SK-N-SH treated with all-trans-retinoic acid at 6 μM for 48 hours (cell line): ENCODE measurements at regions not wholly inside any gene's neighbourhood (a gene's known extent, or its start where the extent isn't known, plus 50 kb on each side); places are given as distances from the start of the nearest gene placed in this dataset.

Source experiments
- ATAC-seq: fragments of 200-7000 bp; cut with Tn5 transposase; 3 replicates; pipeline ENCODE4 v1.9.1; 2020; ENCODE audit warnings: mild to moderate bottlenecking, moderate library complexity
- ARNTL ChIP-seq: fragments of 450-650 bp; formaldehyde crosslinking; IDR thresholded peaks from 2 replicates; pipeline ENCODE4 v1.5.0; 2020; ENCODE audit warnings: low read depth, mild to moderate bottlenecking, moderate library complexity, borderline replicate concordance
- CREB5 ChIP-seq: fragments of 250-450 bp; sonication (Bioruptor Pico); IDR thresholded peaks from 2 replicates; pipeline ENCODE4 v1.5.1; 2020; ENCODE audit warnings: low read depth, mild to moderate bottlenecking, moderate library complexity
- CSDC2 ChIP-seq: fragments of 250-450 bp; sonication (Bioruptor Pico); IDR thresholded peaks from 2 replicates; pipeline ENCODE4 v1.5.0; 2020; ENCODE audit warnings: mild to moderate bottlenecking, moderate library complexity
- CSRNP3 ChIP-seq: fragments of 250-450 bp; sonication (Bioruptor Pico); IDR thresholded peaks from 2 replicates; pipeline ENCODE4 v1.5.1; 2021; ENCODE audit warnings: mild to moderate bottlenecking, moderate library complexity
- ESRRG ChIP-seq: fragments of 250-450 bp; sonication (Bioruptor Pico); IDR thresholded peaks from 2 replicates; pipeline ENCODE4 v1.6.1; 2021; ENCODE audit warnings: mild to moderate bottlenecking
- GLIS3 ChIP-seq: fragments of 250-450 bp; sonication (Bioruptor Pico); IDR thresholded peaks from 2 replicates; pipeline ENCODE4 v1.5.0; 2020; ENCODE audit warnings: mild to moderate bottlenecking, moderate library complexity
- ISL1 ChIP-seq: fragments of 250-450 bp; sonication (Bioruptor Pico); IDR thresholded peaks from 2 replicates; pipeline ENCODE4 v2.1.2; 2022; ENCODE audit warnings: mild to moderate bottlenecking, moderate library complexity
- OSR1 ChIP-seq: fragments of 250-450 bp; sonication (Bioruptor Pico); IDR thresholded peaks from 2 replicates; pipeline ENCODE4 v1.8.0; 2022; ENCODE audit warnings: moderate library complexity, mild to moderate bottlenecking, inconsistent platforms
- PATZ1 ChIP-seq: fragments of 250-450 bp; sonication (Bioruptor Pico); IDR thresholded peaks from 2 replicates; pipeline ENCODE4 v1.8.0; 2020; ENCODE audit warnings: mild to moderate bottlenecking, moderate library complexity, borderline replicate concordance
- POU6F1 ChIP-seq: fragments of 250-450 bp; sonication (Bioruptor Pico); IDR thresholded peaks from 2 replicates; pipeline ENCODE4 v1.8.0; 2021; ENCODE audit warnings: low read depth, mild to moderate bottlenecking, moderate library complexity, borderline replicate concordance
- PPARA ChIP-seq: fragments of 250-450 bp; sonication (Bioruptor Pico); IDR thresholded peaks from 2 replicates; pipeline ENCODE4 v1.5.0; 2020; ENCODE audit warnings: mild to moderate bottlenecking, borderline replicate concordance
- RARB ChIP-seq: fragments of 250-450 bp; sonication (Bioruptor Pico); IDR thresholded peaks from 2 replicates; pipeline ENCODE4 v1.8.0; 2021; ENCODE audit warnings: mild to moderate bottlenecking, moderate library complexity
- SNAI2 ChIP-seq: fragments of 250-450 bp; sonication (Bioruptor Pico); IDR thresholded peaks from 2 replicates; pipeline ENCODE4 v1.5.0; 2020; ENCODE audit warnings: mild to moderate bottlenecking, moderate library complexity
- TCF4 ChIP-seq: fragments of 250-450 bp; sonication (Bioruptor Pico); IDR thresholded peaks from 2 replicates; pipeline ENCODE4 v1.8.0; 2021; ENCODE audit warnings: mild to moderate bottlenecking, moderate library complexity, borderline replicate concordance
- TOX ChIP-seq: fragments of 250-450 bp; sonication (Bioruptor Pico); IDR thresholded peaks from 2 replicates; pipeline ENCODE4 v1.8.0; 2021; ENCODE audit warnings: mild to moderate bottlenecking, moderate library complexity, borderline replicate concordance
- TSHZ2 ChIP-seq: fragments of 250-450 bp; sonication (Bioruptor Pico); IDR thresholded peaks from 2 replicates; pipeline ENCODE4 v1.5.0; 2020; ENCODE audit warnings: mild to moderate bottlenecking, moderate library complexity
- ZC3H10 ChIP-seq: fragments of 250-450 bp; sonication (Bioruptor Pico); IDR thresholded peaks from 2 replicates; pipeline ENCODE4 v1.5.1; 2021; ENCODE audit warnings: mild to moderate bottlenecking, moderate library complexity
- ZFP3 ChIP-seq: fragments of 250-450 bp; sonication (Bioruptor Pico); IDR thresholded peaks from 2 replicates; pipeline ENCODE4 v1.5.0; 2020; ENCODE audit warnings: mild to moderate bottlenecking, moderate library complexity
- ZFP30 ChIP-seq: fragments of 450-650 bp; formaldehyde crosslinking; IDR thresholded peaks from 2 replicates; pipeline ENCODE4 v1.5.0; 2022; ENCODE audit warnings: mild to moderate bottlenecking, moderate library complexity
- ZNF565 ChIP-seq: fragments of 450-650 bp; formaldehyde crosslinking; conservative IDR thresholded peaks from 2 replicates; pipeline ENCODE4 v1.5.0; 2020; ENCODE audit warnings: low read depth, mild to moderate bottlenecking, moderate library complexity
- ZNF70 ChIP-seq: fragments of 450-650 bp; formaldehyde crosslinking; IDR thresholded peaks from 2 replicates; pipeline ENCODE4 v1.5.0; 2020; ENCODE audit warnings: mild to moderate bottlenecking, moderate library complexity
- ZNF8 ChIP-seq: fragments of 450-650 bp; formaldehyde crosslinking; IDR thresholded peaks from 2 replicates; pipeline ENCODE4 v1.5.0; 2020; ENCODE audit warnings: mild to moderate bottlenecking, moderate library complexity

GRCh38 chr2:209070262-209070661, 353.6 kb upstream of the MAP2 start:
- no peak for ATAC-seq
- TF ChIP-seq CSDC2 (CRISPR knock-in tag): no peak
- no peak for TF ChIP-seq ESRRG (CRISPR knock-in tag)
- TF ChIP-seq SNAI2 (CRISPR knock-in tag): no peak
- TF ChIP-seq RARB (CRISPR knock-in tag): no peak
- TF ChIP-seq CREB5 (CRISPR knock-in tag): no peak
- TF ChIP-seq OSR1 (CRISPR knock-in tag): no peak
- TF ChIP-seq ZNF70 (CRISPR knock-in tag): no peak
- no peak for TF ChIP-seq ZFP30 (CRISPR knock-in tag)
- no peak for TF ChIP-seq ARNTL (CRISPR knock-in tag)
- no peak for TF ChIP-seq ZNF565 (CRISPR knock-in tag)
- no peak for TF ChIP-seq POU6F1 (CRISPR knock-in tag)
- no peak for TF ChIP-seq PATZ1 (CRISPR knock-in tag)
- TF ChIP-seq PPARA (CRISPR knock-in tag): no peak
- no peak for TF ChIP-seq ZNF8 (CRISPR knock-in tag)
- no peak for TF ChIP-seq ISL1 (CRISPR knock-in tag)
- no peak for TF ChIP-seq ZC3H10
- TF ChIP-seq TCF4 (CRISPR knock-in tag): no peak
- no peak for TF ChIP-seq CSRNP3 (CRISPR knock-in tag)

GRCh38 chr2:209073151-209073550, 350.7 kb upstream of the MAP2 start:
- TF ChIP-seq OSR1 (CRISPR knock-in tag) (no peak), SNAI2 (CRISPR knock-in tag) (no peak), CREB5 (CRISPR knock-in tag) (no peak), POU6F1 (CRISPR knock-in tag) (no peak), CSDC2 (CRISPR knock-in tag) (no peak), ZNF565 (CRISPR knock-in tag) (no peak), PATZ1 (CRISPR knock-in tag) (no peak), ESRRG (CRISPR knock-in tag) (no peak), RARB (CRISPR knock-in tag) (no peak), ZNF8 (CRISPR knock-in tag) (no peak), ZNF70 (CRISPR knock-in tag) (no peak), ISL1 (CRISPR knock-in tag) (no peak), ZFP3 (CRISPR knock-in tag) (no peak), TOX (CRISPR knock-in tag) (no peak), ZC3H10 (no peak), GLIS3 (no peak), TSHZ2 (CRISPR knock-in tag) (no peak)
- ATAC-seq: no peak
